HEK293 (cell line): ENCODE measurements at regions not wholly inside any gene's neighbourhood (a gene's known extent, or its start where the extent isn't known, plus 50 kb on each side); places are given as distances from the start of the nearest gene placed in this dataset.

Source experiments
- CTCF ChIA-PET: fragments of 350-600 bp; formaldehyde crosslinking; extraction: SDS; loops from one replicate; lab custom pipeline; 2021; ENCODE audit warnings: antibody characterized with exemption; lab: Yijun Ruan, JAX
- POLR2A ChIA-PET: fragments of 300-600 bp; formaldehyde crosslinking; extraction: SDS; loops from one replicate; lab custom pipeline; 2020; ENCODE audit warnings: antibody characterized with exemption, inconsistent platforms; lab: Yijun Ruan, JAX
- H3K27ac ChIP-seq: fragments of 200-500 bp; sonication (Bioruptor generic); 2 replicates; pipeline ENCODE4 v1.5.1; 2014; ENCODE audit warnings: low read depth, low read length, control low read depth, inconsistent platforms; ENCODE audit errors: extremely low read depth
- H3K36me3 ChIP-seq, 2 experiments: fragments of 200-500 bp in 1 of 2; sonication (Bioruptor generic) in 1 of 2; 1 replicate in 1 of 2; 2 replicates in 1 of 2; pipeline ENCODE4 v1.5.1; 2014 to 2017; ENCODE audit warnings: inconsistent platforms in 2 of 2, low read length in 2 of 2; ENCODE audit not compliant: control insufficient read depth in 2 of 2, insufficient read depth in 1 of 2
- H3K4me1 ChIP-seq: fragments of 200-500 bp; sonication (Bioruptor generic); 2 replicates; pipeline ENCODE4 v1.5.1; 2014; ENCODE audit warnings: mild to moderate bottlenecking, low read length, inconsistent platforms; ENCODE audit not compliant: control insufficient read depth, insufficient read depth
- H3K4me3 ChIP-seq: 2 replicates; pipeline ENCODE4 v1.5.1; 2011; ENCODE audit warnings: low read depth, mild to moderate bottlenecking, control low read depth, low read length, moderate library complexity
- H3K9me3 ChIP-seq: fragments of 200-500 bp; sonication (Bioruptor generic); 2 replicates; pipeline ENCODE4 v1.5.1; 2014; ENCODE audit warnings: low read depth, low read length, inconsistent platforms; ENCODE audit not compliant: control insufficient read depth, insufficient read depth
- ATF2 ChIP-seq: fragments of 450-650 bp; formaldehyde crosslinking; IDR thresholded peaks from 2 replicates; pipeline ENCODE4 v1.5.1; 2016; ENCODE audit warnings: missing biosample characterization, missing genetic modification characterization, low read depth
- GLI4 ChIP-seq: fragments of 450-650 bp; formaldehyde crosslinking; IDR thresholded peaks from 2 replicates; pipeline ENCODE4 v1.5.1; 2016; ENCODE audit warnings: missing biosample characterization, missing genetic modification characterization
- OSR2 ChIP-seq: fragments of 450-650 bp; formaldehyde crosslinking; IDR thresholded peaks from 2 replicates; pipeline ENCODE4 v1.5.1; 2016; ENCODE audit warnings: missing biosample characterization, missing genetic modification characterization
- ZBTB10 ChIP-seq: fragments of 450-650 bp; formaldehyde crosslinking; IDR thresholded peaks from 2 replicates; pipeline ENCODE4 v1.5.1; 2016; ENCODE audit warnings: missing biosample characterization, missing genetic modification characterization
- ZFP69B ChIP-seq: fragments of 450-650 bp; formaldehyde crosslinking; IDR thresholded peaks from 2 replicates; pipeline ENCODE4 v1.5.1; 2016; ENCODE audit warnings: missing biosample characterization, missing genetic modification characterization
- ZNF138 ChIP-seq: fragments of 450-650 bp; formaldehyde crosslinking; IDR thresholded peaks from 2 replicates; pipeline ENCODE4 v1.5.1; 2016; ENCODE audit warnings: missing biosample characterization, missing genetic modification characterization, borderline replicate concordance
- ZNF140 ChIP-seq: fragments of 450-650 bp; formaldehyde crosslinking; IDR thresholded peaks from 2 replicates; pipeline ENCODE4 v1.5.1; 2016; ENCODE audit warnings: missing biosample characterization, missing genetic modification characterization
- ZNF16 ChIP-seq: fragments of 450-650 bp; formaldehyde crosslinking; IDR thresholded peaks from 2 replicates; pipeline ENCODE4 v1.5.1; 2016; ENCODE audit warnings: low read depth, missing biosample characterization, missing genetic modification characterization
- ZNF169 ChIP-seq: fragments of 450-650 bp; formaldehyde crosslinking; IDR thresholded peaks from 2 replicates; pipeline ENCODE4 v1.5.1; 2016; ENCODE audit warnings: missing biosample characterization, missing genetic modification characterization
- ZNF174 ChIP-seq: fragments of 450-650 bp; formaldehyde crosslinking; IDR thresholded peaks from 2 replicates; pipeline ENCODE4 v1.5.0; 2017; ENCODE audit warnings: missing biosample characterization, mild to moderate bottlenecking, missing genetic modification characterization
- ZNF18 ChIP-seq: fragments of 450-650 bp; formaldehyde crosslinking; IDR thresholded peaks from 2 replicates; pipeline ENCODE4 v1.5.1; 2016; ENCODE audit warnings: missing biosample characterization, missing genetic modification characterization
- ZNF202 ChIP-seq: fragments of 450-650 bp; formaldehyde crosslinking; IDR thresholded peaks from 2 replicates; pipeline ENCODE4 v1.5.1; 2016; ENCODE audit warnings: missing biosample characterization, missing genetic modification characterization, borderline replicate concordance
- ZNF248 ChIP-seq: fragments of 450-650 bp; formaldehyde crosslinking; IDR thresholded peaks from 2 replicates; pipeline ENCODE4 v1.5.1; 2017; ENCODE audit warnings: missing biosample characterization, missing genetic modification characterization
- ZNF394 ChIP-seq: fragments of 450-650 bp; formaldehyde crosslinking; IDR thresholded peaks from 2 replicates; pipeline ENCODE4 v1.5.1; 2016; ENCODE audit warnings: missing biosample characterization, missing genetic modification characterization, mild to moderate bottlenecking, moderate library complexity, borderline replicate concordance
- ZNF529 ChIP-seq: fragments of 450-650 bp; formaldehyde crosslinking; IDR thresholded peaks from 2 replicates; pipeline ENCODE4 v1.5.1; 2017; ENCODE audit warnings: missing genetic modification characterization, missing biosample characterization; ENCODE audit not compliant: insufficient replicate concordance
- ZNF558 ChIP-seq: fragments of 450-650 bp; formaldehyde crosslinking; IDR thresholded peaks from 2 replicates; pipeline ENCODE4 v1.5.1; 2016; ENCODE audit warnings: missing biosample characterization, missing genetic modification characterization
- ZNF768 ChIP-seq: fragments of 450-650 bp; formaldehyde crosslinking; IDR thresholded peaks from 2 replicates; pipeline ENCODE4 v1.5.1; 2018; ENCODE audit warnings: missing biosample characterization, mild to moderate bottlenecking, missing genetic modification characterization
- ZNF792 ChIP-seq: fragments of 450-650 bp; formaldehyde crosslinking; IDR thresholded peaks from 2 replicates; pipeline ENCODE4 v1.5.1; 2016; ENCODE audit warnings: missing biosample characterization, missing genetic modification characterization
- TF ChIP-seq, protein P1 (sequence below): fragments of 450-650 bp; formaldehyde crosslinking; IDR thresholded peaks from 2 replicates; pipeline ENCODE4 v1.5.1; 2017; ENCODE audit warnings: missing biosample characterization, missing genetic modification characterization

DNA sequence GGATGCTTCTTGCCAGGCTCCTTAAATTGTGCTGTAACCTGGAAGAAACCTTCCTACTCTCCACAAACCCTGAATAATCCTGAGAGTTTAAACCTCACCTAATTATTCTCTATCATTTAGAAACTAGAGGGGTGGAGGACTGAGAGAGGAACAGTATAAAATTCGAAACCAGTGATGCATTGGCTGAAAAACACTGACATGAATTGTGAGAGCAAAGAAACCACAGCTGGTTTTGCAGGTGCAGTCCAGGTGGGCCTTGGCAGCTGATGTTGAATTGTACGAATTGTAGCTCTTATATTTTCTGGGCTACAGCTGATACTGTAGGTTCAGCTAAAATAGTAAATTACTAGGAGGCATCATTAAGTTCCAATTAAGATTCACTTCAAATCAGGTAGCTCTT is 227.0 kb upstream of the SLITRK5 start (continued):
- no peak for TF ChIP-seq ZBTB10 (tag by site-specific recombination)
- TF ChIP-seq GLI4 (tag by site-specific recombination), result no peak
- no peak for TF ChIP-seq ZNF174 (tag by site-specific recombination)
- no peak for TF ChIP-seq ZNF529 (tag by site-specific recombination)
- TF ChIP-seq ZNF792 (tag by site-specific recombination), result no peak
- TF ChIP-seq ZNF202 (tag by site-specific recombination), result no peak
- TF ChIP-seq ZNF16 (tag by site-specific recombination), result no peak
- no peak for TF ChIP-seq ZNF248 (tag by site-specific recombination)

GRCh38 chr13:87452281-87452680 is 218.9 kb upstream of the SLITRK5 start:
- TF ChIP-seq ZNF394 (tag by site-specific recombination) (no peak), ATF2 (tag by site-specific recombination) (no peak), ZNF140 (tag by site-specific recombination) (no peak), ZNF768 (tag by site-specific recombination) (no peak)

GRCh38 chr13:87453244-87453643 is 217.9 kb upstream of the SLITRK5 start:
- ChIA-PET POLR2A (no interaction called here), CTCF (no interaction called here)
- TF ChIP-seq ZNF394 (tag by site-specific recombination) (no peak), ZNF169 (no peak), ZNF18 (tag by site-specific recombination) (no peak), ZNF138 (tag by site-specific recombination) (no peak), ZFP69B (tag by site-specific recombination) (no peak), ZNF16 (tag by site-specific recombination) (no peak), ZNF558 (tag by site-specific recombination) (no peak), GLI4 (tag by site-specific recombination) (no peak), OSR2 (no peak)
- TF ChIP-seq, protein P1, sequence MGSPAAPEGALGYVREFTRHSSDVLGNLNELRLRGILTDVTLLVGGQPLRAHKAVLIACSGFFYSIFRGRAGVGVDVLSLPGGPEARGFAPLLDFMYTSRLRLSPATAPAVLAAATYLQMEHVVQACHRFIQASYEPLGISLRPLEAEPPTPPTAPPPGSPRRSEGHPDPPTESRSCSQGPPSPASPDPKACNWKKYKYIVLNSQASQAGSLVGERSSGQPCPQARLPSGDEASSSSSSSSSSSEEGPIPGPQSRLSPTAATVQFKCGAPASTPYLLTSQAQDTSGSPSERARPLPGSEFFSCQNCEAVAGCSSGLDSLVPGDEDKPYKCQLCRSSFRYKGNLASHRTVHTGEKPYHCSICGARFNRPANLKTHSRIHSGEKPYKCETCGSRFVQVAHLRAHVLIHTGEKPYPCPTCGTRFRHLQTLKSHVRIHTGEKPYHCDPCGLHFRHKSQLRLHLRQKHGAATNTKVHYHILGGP (tag by site-specific recombination), result no peak
- no peaks in the 10 kb centered on the region for H3K36me3 ChIP-seq
- no peak overlapping the region for H3K4me3 ChIP-seq
- H3K4me1 ChIP-seq, result no peaks in the 10 kb centered on the region
- no peaks in the 10 kb centered on the region for H3K9me3 ChIP-seq
- no peak overlapping the region for H3K27ac ChIP-seq

More at GRCh38 chr13:87452281-87452680, 218.9 kb upstream of the SLITRK5 start:
- Histone ChIP-seq H3K27ac (no peak overlapping the region), H3K4me3 (no peak overlapping the region), H3K36me3 (no peaks in the 10 kb centered on the region), H3K9me3 (no peaks in the 10 kb centered on the region), H3K4me1 (no peaks in the 10 kb centered on the region)
- CTCF ChIA-PET, result no interaction called here
- POLR2A ChIA-PET, result no interaction called here
